SK-N-MC (cell line): ENCODE measurements at regions not wholly inside any gene's neighbourhood (a gene's known extent, or its start where the extent isn't known, plus 50 kb on each side); places are given as distances from the start of the nearest gene placed in this dataset.

ENCODE experiments used
- DNase-seq: peaks from one replicate; pipeline ENCODE4 v3.0.0-alpha.2; 2011; ENCODE audit warnings: low read depth, low spot score
- H3K27ac ChIP-seq: fragments of 200-600 bp; sonication (generic); 2 replicates; pipeline ENCODE4 v1.5.1; 2016; ENCODE audit warnings: mixed run types
- H3K36me3 ChIP-seq: fragments of 200-600 bp; sonication (generic); 2 replicates; pipeline ENCODE4 v1.6.1; 2017; ENCODE audit warnings: antibody characterized with exemption, low read length, mixed read lengths; ENCODE audit not compliant: insufficient read depth
- H3K4me3 ChIP-seq: fragments of 200-600 bp; sonication (generic); 2 replicates; pipeline ENCODE4 v1.5.1; 2016
- H3K9ac ChIP-seq: fragments of 200-600 bp; sonication (generic); 2 replicates; pipeline ENCODE4 v1.8.0; 2017; ENCODE audit warnings: mixed run types, mixed read lengths; ENCODE audit not compliant: insufficient read length
- H3K9me3 ChIP-seq: fragments of 200-600 bp; sonication (generic); 2 replicates; pipeline ENCODE4 v1.6.1; 2017; ENCODE audit warnings: low read depth, mild to moderate bottlenecking, antibody characterized with exemption, low read length, moderate library complexity, mixed read lengths
- EZH2 ChIP-seq: fragments of 200-600 bp; sonication (generic); IDR thresholded peaks from one replicate; pipeline ENCODE4 v1.6.1; 2017; ENCODE audit warnings: antibody characterized with exemption
- FOXP2 ChIP-seq: optimal IDR thresholded peaks from 2 replicates; pipeline ENCODE3; 2011; ENCODE audit warnings: mild to moderate bottlenecking, moderate library complexity; ENCODE audit not compliant: insufficient read depth; ENCODE audit errors: extremely low read length, control extremely low read depth
- POLR2AphosphoS5 ChIP-seq: IDR thresholded peaks from 2 replicates; pipeline ENCODE4 v1.6.1; 2012; ENCODE audit warnings: mild to moderate bottlenecking, low read depth, low read length, borderline replicate concordance

DNA sequence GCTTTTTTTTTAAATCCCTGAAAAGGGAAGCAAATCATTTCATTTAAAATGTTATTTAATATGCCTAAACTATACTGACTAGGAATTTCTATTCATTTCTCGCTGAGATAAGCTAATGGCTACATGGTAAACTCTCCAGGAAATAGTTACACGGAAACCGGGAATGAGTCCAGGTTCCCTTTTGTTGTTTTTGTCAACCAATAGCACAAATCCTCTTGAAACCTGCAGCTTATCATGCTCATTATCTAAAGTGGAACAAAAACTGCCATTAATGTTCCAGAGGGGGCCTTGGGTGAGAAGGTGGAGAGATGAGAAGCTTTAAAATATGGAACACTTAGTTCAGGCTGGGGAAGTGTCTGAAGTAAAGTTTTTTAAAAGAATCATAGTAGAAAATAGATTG lies 113.5 kb upstream of the ALCAM start:
- H3K36me3 ChIP-seq: no peaks in the 10 kb centered on the region
- TF ChIP-seq EZH2: no peak
- no peak for TF ChIP-seq POLR2AphosphoS5
- TF ChIP-seq FOXP2: no peak
- H3K9ac ChIP-seq: no peak overlapping the region
- H3K9me3 ChIP-seq: no peaks in the 10 kb centered on the region
- no peak overlapping the region for H3K27ac ChIP-seq
- no peak for DNase-seq
- no peak overlapping the region for H3K4me3 ChIP-seq

- Histone ChIP-seq H3K9me3 (no peaks in the 10 kb centered on the region), H3K4me3 (no peak overlapping the region), H3K9ac (no peak overlapping the region), H3K36me3 (no peaks in the 10 kb centered on the region), H3K27ac (no peak overlapping the region)
- TF ChIP-seq FOXP2 (no peak), POLR2AphosphoS5 (no peak), EZH2 (no peak)
- DNase-seq: no peak
These were observed 112.6 kb upstream of the ALCAM start for GRCh38 chr3:105254154-105254553.

GRCh38 chr3:105255350-105255749 lies 111.4 kb upstream of the ALCAM start:
- no peak overlapping the region for H3K9ac ChIP-seq
- no peaks in the 10 kb centered on the region for H3K36me3 ChIP-seq
- no peak for DNase-seq
- no peak overlapping the region for H3K27ac ChIP-seq
- TF ChIP-seq POLR2AphosphoS5: no peak
- TF ChIP-seq FOXP2: no peak
- no peak for TF ChIP-seq EZH2
- H3K4me3 ChIP-seq: no peak overlapping the region
- H3K9me3 ChIP-seq: no peaks in the 10 kb centered on the region

GRCh38 chr3:105259496-105259895 lies 107.2 kb upstream of the ALCAM start:
- no peak for TF ChIP-seq POLR2AphosphoS5
- H3K9me3 ChIP-seq: no peaks in the 10 kb centered on the region
- DNase-seq: no peak

DNA sequence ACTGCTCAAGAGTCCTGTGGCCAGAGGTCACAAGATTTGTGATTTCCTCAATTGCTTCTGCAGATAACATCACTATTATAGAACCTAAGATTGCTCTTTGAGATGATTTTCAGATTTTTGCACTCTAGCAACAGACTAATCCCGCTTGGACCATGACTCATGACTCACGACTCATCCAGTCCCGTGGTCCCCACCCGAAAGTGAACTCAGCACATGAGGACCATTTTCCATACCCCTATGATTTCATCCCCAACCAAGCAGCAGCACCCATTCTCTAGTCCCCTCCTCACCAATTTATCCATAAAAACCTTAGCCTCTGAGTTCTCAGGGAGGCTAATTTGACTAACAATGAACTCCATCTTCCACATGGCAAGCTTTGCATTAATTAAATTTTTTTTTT lies 106.3 kb upstream of the ALCAM start:
- TF ChIP-seq POLR2AphosphoS5 (no peak), FOXP2 (no peak), EZH2 (no peak)
- H3K9ac ChIP-seq: no peak overlapping the region
- no peak overlapping the region for H3K4me3 ChIP-seq
- no peaks in the 10 kb centered on the region for H3K9me3 ChIP-seq
- no peaks in the 10 kb centered on the region for H3K36me3 ChIP-seq
- no peak for DNase-seq
- no peak overlapping the region for H3K27ac ChIP-seq

More at GRCh38 chr3:105259496-105259895, 107.2 kb upstream of the ALCAM start:
- Histone ChIP-seq H3K9ac (no peak overlapping the region), H3K27ac (no peak overlapping the region), H3K4me3 (no peak overlapping the region), H3K36me3 (no peaks in the 10 kb centered on the region)

- TF ChIP-seq POLR2AphosphoS5 (no peak), FOXP2 (no peak), EZH2 (no peak)
- Histone ChIP-seq H3K36me3 (no peaks in the 10 kb centered on the region), H3K9me3 (no peaks in the 10 kb centered on the region), H3K9ac (no peak overlapping the region), H3K4me3 (no peak overlapping the region), H3K27ac (no peak overlapping the region)
- DNase-seq: no peak
These were observed 92.2 kb upstream of the ALCAM start for GRCh38 chr3:105274536-105274935.

DNA sequence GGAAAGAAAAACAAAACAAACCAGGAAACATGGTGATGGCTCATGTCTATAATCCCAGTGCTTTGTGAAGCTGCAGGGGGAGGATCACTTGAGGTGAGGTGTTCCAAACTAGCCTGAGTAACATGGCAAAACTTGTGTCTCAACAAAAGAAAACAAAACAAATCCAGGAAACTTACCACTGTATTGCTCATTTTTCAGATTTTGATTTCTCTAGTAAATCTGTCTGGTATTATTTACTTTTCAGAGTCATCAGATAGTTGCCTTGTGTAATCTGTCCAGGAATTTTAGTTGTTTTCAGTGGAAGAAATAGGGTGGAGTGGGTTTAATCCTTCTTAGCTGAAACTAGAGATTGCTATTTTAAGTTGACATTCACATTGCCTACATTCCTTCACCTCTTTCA lies 91.8 kb upstream of the ALCAM start:
- Histone ChIP-seq H3K27ac (no peak overlapping the region), H3K9ac (no peak overlapping the region), H3K4me3 (no peak overlapping the region), H3K36me3 (no peaks in the 10 kb centered on the region), H3K9me3 (no peaks in the 10 kb centered on the region)
- TF ChIP-seq EZH2 (no peak), POLR2AphosphoS5 (no peak), FOXP2 (no peak)
- no peak for DNase-seq

- Histone ChIP-seq H3K9me3 (no peaks in the 10 kb centered on the region), H3K36me3 (no peaks in the 10 kb centered on the region), H3K9ac (no peak overlapping the region), H3K27ac (no peak overlapping the region), H3K4me3 (no peak overlapping the region)
- TF ChIP-seq POLR2AphosphoS5 (no peak), EZH2 (no peak), FOXP2 (no peak)
- no peak for DNase-seq
These were observed 89.1 kb upstream of the ALCAM start for GRCh38 chr3:105277656-105278055.

DNA sequence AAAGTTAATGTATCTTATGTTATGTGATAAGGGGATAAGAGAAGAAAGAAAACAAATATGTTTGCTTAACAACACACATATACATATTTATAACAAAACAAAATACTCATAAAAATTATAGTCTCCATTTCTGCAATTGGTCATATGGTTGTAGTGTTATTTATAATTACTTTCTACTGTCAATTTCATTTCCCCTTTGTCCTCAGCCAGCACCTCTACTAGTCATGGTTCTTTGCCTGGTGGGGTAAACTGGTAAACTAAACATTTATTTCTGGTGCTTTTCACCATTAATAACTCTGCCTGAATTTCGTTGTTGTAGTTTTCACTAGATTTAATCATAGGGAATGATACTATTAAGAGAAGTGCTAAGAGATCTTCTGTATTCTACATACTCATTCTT lies 88.0 kb upstream of the ALCAM start:
- H3K36me3 ChIP-seq: no peaks in the 10 kb centered on the region
- no peak overlapping the region for H3K27ac ChIP-seq
- no peak overlapping the region for H3K9ac ChIP-seq
- H3K9me3 ChIP-seq: no peaks in the 10 kb centered on the region
- TF ChIP-seq EZH2 (no peak), POLR2AphosphoS5 (no peak), FOXP2 (no peak)
- H3K4me3 ChIP-seq: no peak overlapping the region
- no peak for DNase-seq
